A673 (cell line): ENCODE measurements at regions not wholly inside any gene's neighbourhood (a gene's known extent, or its start where the extent isn't known, plus 50 kb on each side); places are given as distances from the start of the nearest gene placed in this dataset.

Experiments
- BruUV-seq: library from RNA; stranded (reverse); fragments of 400-500 nt; replicated peaks from 2 replicates; lab custom pipeline; 2021; lab: Mats Ljungman, UMichigan
- CTCF ChIA-PET: fragments of 300-600 bp; sonication (Branson Sonifier 250); formaldehyde crosslinking; loops from one replicate; lab custom pipeline; 2022; ENCODE audit warnings: antibody characterized with exemption; lab: Charles Lee
- POLR2A ChIA-PET: fragments of 300-600 bp; sonication (Branson Sonifier 250); formaldehyde crosslinking; loops from one replicate; lab custom pipeline; 2022; ENCODE audit warnings: antibody characterized with exemption; ENCODE audit not compliant: low non-redundant PET; lab: Charles Lee
- DNase-seq: peaks from one replicate; pipeline ENCODE4 v3.0.0-alpha.2; 2015; ENCODE audit warnings: low spot score
- H3K27ac ChIP-seq: fragments of 200-600 bp; sonication (generic); 2 replicates; pipeline ENCODE4 v1.5.1; 2016; ENCODE audit warnings: mixed run types, low read depth, mild to moderate bottlenecking, mixed read lengths, antibody characterized with exemption, low read length; ENCODE audit not compliant: poor library complexity, severe bottlenecking
- H3K27me3 ChIP-seq: fragments of 200-600 bp; sonication (generic); replicated peaks from 2 replicates; pipeline ENCODE4 v1.6.1; 2017; ENCODE audit warnings: mixed run types, low read depth, mild to moderate bottlenecking, mixed read lengths, antibody characterized with exemption, low read length; ENCODE audit not compliant: insufficient read depth, poor library complexity
- H3K36me3 ChIP-seq: fragments of 200-600 bp; sonication (generic); 2 replicates; pipeline ENCODE4 v1.6.1; 2016; ENCODE audit warnings: mixed run types, mild to moderate bottlenecking, mixed read lengths, antibody characterized with exemption, low read length; ENCODE audit not compliant: insufficient read depth, poor library complexity, severe bottlenecking
- H3K4me1 ChIP-seq: fragments of 200-600 bp; sonication (generic); 2 replicates; pipeline ENCODE4 v1.6.1; 2017; ENCODE audit warnings: mixed run types, mild to moderate bottlenecking, mixed read lengths, antibody characterized with exemption, low read length; ENCODE audit not compliant: insufficient read depth, poor library complexity, severe bottlenecking
- H3K4me3 ChIP-seq: fragments of 200-600 bp; sonication (generic); 2 replicates; pipeline ENCODE4 v1.5.1; 2016; ENCODE audit warnings: low read depth, mixed run types, mild to moderate bottlenecking, mixed read lengths, low read length; ENCODE audit not compliant: poor library complexity, severe bottlenecking
- H3K9me3 ChIP-seq: fragments of 200-600 bp; sonication (generic); 2 replicates; pipeline ENCODE4 v1.6.1; 2016; ENCODE audit warnings: mixed run types, low read depth, mild to moderate bottlenecking, mixed read lengths, antibody characterized with exemption, low read length; ENCODE audit not compliant: poor library complexity, severe bottlenecking
- EZH2 ChIP-seq: fragments of 200-600 bp; sonication (generic); IDR thresholded peaks from 2 replicates; pipeline ENCODE4 v1.6.1; 2017; ENCODE audit warnings: borderline replicate concordance, low read depth, mild to moderate bottlenecking, mixed read lengths, antibody characterized with exemption, low read length; ENCODE audit not compliant: poor library complexity, severe bottlenecking
- intact Hi-C: fragments of 100-400 bp; cut with micrococcal nuclease; formaldehyde crosslinking; loops from one replicate; pipeline ENCODE4 v1.10.0; 2022; ENCODE audit not compliant: unreplicated experiment
- TF ChIP-seq, protein P1 (sequence below): fragments of 300-800, 200-600 bp; sonication (generic); conservative IDR thresholded peaks from 2 replicates; pipeline ENCODE4 v1.5.1; 2017; ENCODE audit warnings: low read depth, mild to moderate bottlenecking, antibody characterized with exemption, low read length, moderate library complexity, mixed read lengths

DNA sequence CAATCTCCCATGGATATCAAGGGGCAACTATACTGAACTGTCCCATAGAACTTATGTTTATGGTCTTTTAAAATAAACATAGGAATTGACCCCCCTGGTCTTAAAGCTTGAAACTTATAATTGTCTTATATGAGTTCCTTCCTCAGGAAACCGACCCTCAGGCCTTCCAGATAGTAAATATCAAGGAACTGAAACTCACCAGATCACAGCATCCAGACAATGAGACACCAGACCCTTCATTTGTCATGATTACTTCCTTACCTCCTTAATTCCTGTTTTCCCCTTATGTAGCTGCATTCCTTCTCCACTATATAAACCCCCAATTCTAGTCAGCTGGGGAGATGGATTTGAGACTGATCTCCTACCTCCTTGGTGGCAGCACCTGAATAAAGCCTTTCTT lies 94.8 kb upstream of the GRPR start:
- H3K9me3 ChIP-seq, result no peaks in the 10 kb centered on the region
- ChIA-PET CTCF (no interaction called here), POLR2A (no interaction called here)
- H3K36me3 ChIP-seq, result no peaks in the 10 kb centered on the region
- H3K4me3 ChIP-seq, result no peak overlapping the region
- intact Hi-C loops, result no loop called here
- peaks cover 29% of the 10 kb centered on the region for H3K4me1 ChIP-seq
- no peak for DNase-seq
- no peak for TF ChIP-seq EZH2
- TF ChIP-seq, protein P1, sequence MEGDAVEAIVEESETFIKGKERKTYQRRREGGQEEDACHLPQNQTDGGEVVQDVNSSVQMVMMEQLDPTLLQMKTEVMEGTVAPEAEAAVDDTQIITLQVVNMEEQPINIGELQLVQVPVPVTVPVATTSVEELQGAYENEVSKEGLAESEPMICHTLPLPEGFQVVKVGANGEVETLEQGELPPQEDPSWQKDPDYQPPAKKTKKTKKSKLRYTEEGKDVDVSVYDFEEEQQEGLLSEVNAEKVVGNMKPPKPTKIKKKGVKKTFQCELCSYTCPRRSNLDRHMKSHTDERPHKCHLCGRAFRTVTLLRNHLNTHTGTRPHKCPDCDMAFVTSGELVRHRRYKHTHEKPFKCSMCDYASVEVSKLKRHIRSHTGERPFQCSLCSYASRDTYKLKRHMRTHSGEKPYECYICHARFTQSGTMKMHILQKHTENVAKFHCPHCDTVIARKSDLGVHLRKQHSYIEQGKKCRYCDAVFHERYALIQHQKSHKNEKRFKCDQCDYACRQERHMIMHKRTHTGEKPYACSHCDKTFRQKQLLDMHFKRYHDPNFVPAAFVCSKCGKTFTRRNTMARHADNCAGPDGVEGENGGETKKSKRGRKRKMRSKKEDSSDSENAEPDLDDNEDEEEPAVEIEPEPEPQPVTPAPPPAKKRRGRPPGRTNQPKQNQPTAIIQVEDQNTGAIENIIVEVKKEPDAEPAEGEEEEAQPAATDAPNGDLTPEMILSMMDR, result no peak
- H3K27me3 ChIP-seq, result no peaks in the 10 kb centered on the region
- no TSS peak for BruUV-seq
- no peak overlapping the region for H3K27ac ChIP-seq

DNA sequence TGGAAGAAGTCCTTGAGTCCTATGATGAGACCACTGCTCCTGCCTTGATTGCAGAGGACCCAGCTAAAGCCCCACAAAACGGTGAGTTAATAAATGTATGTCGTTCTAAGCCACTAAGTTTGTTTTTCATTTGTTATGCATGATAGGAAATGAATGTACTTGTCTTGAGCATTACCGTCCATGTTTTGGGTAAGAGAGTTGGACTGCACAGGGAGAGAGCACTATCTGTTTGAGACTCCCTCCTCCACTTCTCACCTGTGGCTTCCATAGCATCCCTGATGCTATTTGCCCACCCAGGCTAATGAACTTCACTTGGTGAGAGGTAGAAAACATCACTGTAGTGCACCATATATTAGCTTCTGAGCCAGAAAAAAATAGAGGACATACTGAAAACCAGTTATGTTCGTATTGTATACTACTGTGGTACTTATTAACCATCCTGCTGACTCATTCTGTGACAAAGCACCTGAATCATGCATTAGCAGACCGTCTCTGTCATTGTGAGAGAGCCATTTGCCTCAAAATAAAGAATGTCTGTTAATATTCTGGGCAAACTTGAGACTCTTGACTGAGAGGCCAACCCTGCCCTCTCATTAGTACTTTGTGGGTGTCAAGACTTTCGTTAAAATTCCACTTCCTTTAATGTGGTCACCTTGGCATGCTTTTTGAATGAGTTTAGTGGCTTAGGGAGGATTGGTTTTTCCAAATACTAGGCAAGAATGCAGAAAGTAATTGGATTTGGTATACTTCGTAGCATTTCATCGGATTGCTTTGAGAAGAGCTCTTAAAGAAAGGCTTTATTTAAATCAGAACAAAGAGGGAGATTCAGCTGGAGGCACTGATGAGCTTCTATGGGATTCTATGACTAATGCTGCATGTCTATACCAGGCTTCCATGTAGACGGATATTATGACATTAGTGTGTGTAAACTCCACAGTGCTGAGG lies 99.3 kb upstream of the GRPR start:
- Histone ChIP-seq H3K4me1 (peaks cover 27% of the 10 kb centered on the region), H3K9me3 (no peaks in the 10 kb centered on the region), H3K36me3 (no peaks in the 10 kb centered on the region), H3K4me3 (no peak overlapping the region), H3K27me3 (no peaks in the 10 kb centered on the region), H3K27ac (no peak overlapping the region)
- CTCF ChIA-PET, result no interaction called here
- TF ChIP-seq, protein P1, result no peak
- TF ChIP-seq EZH2, result no peak
- DNase-seq, result peak; percentile 83
- BruUV-seq, result no TSS peak
- intact Hi-C loops, result no loop called here
- POLR2A ChIA-PET, result no interaction called here

DNA sequence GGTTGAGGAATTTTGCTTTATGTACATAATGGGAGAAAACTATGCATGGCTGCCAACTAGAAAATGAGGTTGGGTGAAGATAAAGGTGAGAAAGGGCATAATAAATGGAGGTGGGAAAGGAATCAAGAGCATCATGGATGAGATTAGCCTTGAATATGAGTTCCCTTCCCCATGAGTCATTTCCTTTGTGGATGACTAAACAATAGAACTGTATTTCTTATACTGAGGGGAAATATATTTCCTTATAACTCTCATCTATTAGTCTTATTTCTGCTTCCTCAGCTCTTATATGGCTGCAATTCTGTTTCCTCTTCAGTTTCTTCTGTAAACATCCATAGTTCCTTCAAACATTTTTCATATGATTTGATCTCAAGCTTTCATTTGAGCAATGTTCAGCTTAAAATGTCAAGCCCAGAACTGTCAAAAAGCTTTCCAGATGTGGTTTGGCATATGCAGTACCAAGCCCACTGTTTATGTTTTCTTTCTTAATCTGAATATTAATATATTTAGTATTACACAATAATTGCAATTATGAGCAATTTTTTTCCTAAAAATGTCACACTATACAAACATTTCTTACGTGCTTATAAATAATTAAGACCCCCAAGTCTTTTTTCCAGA lies 100.7 kb upstream of the GRPR start:
- ChIA-PET CTCF (no interaction called here), POLR2A (interaction anchor here (0.6 kb wide), 1 partner anchor 66 kb away, joined by 3 read pairs; no protein-coding TSS in a partner anchor)
- Histone ChIP-seq H3K27ac (no peak overlapping the region), H3K27me3 (no peaks in the 10 kb centered on the region), H3K4me3 (no peak overlapping the region), H3K9me3 (no peaks in the 10 kb centered on the region), H3K36me3 (no peaks in the 10 kb centered on the region), H3K4me1 (peaks cover 27% of the 10 kb centered on the region)
- no peak for TF ChIP-seq EZH2
- TF ChIP-seq, protein P1, result no peak
- DNase-seq, result peak; percentile 54
- BruUV-seq, result no TSS peak
- intact Hi-C loops, result no loop called here
